Medulla oblongata (tissue), 1 donor: ENCODE measurements at regions not wholly inside any gene's neighbourhood (a gene's known extent, or its start where the extent isn't known, plus 50 kb on each side); places are given as distances from the start of the nearest gene placed in this dataset.
"Not testable (repeated sequence)": the region's sequence is repeated elsewhere in the genome, so short reads cannot be mapped to it uniquely, and the experiment has no call there.

Experiments used
- DNase-seq: peaks from one replicate; pipeline ENCODE4 v3.0.0-alpha.2; 2015; ENCODE audit errors: extremely low spot score

DNA sequence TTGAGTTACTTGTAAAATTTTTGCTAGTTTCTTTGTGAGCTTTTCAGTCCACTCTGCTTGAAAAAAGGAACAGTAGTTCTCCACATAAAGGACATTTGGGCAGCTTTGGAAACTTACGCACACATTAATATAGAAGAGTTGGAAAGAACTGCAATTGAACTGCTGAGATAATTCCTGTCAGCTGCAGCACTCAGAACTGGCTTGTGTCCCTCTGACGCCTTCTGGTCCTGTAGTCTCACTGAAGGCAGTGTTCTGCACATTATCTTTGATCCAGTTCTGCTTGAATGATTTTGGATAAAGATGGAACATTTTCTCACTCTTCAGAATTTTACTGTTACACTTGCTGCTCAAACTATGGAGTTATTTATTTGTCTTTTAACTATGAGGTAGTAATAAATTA lies 901.9 kb downstream of the OTOL1 start:
- no peak for DNase-seq

DNA sequence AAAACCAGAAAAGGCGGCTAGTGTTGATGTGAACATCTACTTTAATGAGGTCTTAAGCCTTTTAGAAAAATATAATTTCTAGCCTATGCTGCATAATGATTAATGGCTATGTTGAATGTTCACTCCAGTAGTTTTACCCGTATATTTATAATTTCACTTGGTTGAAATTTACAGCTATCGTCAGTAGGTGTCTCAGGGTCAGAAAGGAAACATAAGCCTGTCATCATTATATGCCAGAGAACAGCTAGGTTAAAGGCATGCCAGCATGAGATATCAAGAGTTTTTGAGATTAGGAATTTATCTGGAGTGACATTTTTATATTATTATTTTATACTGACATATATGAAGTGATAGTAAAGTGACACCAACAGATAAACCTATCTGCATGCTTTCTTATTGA lies 904.1 kb downstream of the OTOL1 start:
- DNase-seq: no peak

DNA sequence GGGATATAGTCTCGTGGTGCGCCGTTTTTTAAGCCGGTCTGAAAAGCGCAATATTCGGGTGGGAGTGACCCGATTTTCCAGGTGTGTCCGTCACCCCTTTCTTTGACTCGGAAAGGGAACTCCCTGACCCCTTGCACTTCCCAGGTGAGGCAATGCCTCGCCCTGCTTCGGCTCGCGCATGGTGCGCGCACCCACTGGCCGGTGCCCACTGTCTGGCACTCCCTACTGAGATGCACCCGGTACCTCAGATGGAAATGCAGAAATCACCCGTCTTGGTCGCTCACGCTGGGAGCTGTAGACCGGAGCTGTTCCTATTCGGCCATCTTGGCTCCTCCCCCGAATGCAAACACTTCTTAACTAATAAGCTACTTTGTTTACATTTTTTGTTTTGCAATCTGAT lies 914.9 kb downstream of the OTOL1 start:
- DNase-seq: not testable (repeated sequence)

DNA sequence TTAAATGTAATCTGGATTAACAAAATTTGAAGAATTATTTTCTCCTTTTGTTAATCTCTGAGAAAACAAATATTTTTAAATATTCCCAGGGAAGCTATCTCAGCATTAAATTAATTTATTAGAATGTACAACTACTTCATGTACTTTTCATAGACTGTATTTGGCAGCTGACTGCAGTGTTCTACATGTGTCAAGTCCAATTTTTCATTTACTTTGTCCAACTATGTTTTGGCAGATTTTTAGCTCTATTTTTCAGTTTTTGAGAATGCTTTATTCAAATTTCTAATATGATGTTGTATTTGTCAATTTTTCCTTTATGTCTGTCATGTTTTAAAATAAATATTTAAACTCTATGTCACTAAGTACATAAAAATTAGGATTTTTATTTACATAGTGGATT lies 925.1 kb downstream of the OTOL1 start:
- DNase-seq: no peak

DNA sequence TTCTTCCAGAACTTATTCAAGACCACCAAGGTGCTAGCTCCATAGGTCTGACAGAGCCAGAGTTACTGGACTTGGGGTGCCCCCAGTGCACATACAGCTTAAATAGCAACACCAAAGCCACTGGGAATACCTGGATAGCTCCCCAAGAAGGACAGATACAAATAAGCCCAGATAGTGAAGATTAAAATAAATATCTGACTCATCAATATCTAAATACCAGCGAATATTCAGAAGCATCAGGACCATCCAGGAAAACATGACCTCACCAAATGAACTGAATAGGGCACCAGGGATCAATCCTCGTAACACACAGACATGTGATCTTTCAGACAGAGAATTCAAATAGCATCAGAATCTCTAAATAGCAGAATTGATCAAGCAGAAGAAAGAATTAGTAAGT lies 931.6 kb downstream of the OTOL1 start:
- no peak for DNase-seq

DNA sequence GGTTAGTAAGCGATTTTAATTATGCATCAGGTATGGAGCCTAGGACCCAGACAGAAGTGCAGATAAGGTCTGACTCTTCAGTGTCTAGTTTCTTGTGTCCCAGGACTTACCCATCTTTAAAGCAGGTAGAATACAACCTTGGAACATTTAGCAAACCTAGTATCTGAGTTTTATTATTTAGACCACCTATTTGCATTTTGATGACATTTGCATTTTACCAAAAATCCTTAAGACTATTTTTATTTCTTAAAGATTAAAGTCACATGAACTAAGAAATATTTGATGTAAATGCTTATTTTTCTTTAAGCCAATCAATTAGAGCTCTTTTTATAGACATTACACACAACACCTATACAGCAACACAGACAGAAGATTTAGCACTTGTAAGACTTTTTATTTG lies 939.1 kb downstream of the OTOL1 start:
- no peak for DNase-seq

DNA sequence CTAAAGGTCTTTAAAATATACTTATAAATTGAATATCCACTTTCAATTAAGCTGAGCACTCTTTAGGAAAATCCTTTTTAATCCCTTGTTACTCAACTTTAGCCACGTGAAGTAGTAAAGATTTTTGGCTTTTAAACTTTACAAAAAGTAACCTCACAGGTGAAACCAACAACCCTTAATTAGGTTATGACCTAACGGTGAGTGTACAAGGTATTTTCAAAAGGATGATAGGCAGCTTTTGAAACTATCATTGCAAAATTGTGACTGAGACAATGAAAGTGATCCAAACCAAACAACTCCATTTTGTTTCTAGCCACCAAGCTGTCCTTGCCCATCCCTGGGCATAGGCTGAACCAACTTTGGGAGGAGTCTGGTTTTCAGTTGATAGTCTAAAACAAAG lies 940.2 kb downstream of the OTOL1 start:
- no peak for DNase-seq

DNA sequence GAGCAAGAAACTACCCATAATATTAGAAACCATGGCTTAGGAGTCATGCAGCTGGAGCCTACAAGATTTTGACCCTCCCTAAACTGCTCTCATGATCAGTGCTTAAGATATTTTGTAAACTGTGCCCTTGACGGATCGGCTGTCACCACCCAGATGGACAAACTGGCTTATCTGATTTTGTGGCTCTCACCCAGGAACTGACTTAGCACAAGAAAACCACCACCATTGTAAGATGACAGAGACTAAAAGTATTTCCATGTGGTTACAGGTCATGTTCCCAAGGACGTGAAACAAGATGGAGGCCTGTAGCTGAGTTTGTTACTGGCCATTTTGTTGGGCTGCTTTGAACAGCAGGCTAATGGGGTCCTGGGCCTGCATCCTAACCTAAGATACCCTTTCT lies 940.9 kb downstream of the OTOL1 start:
- no peak for DNase-seq

DNA sequence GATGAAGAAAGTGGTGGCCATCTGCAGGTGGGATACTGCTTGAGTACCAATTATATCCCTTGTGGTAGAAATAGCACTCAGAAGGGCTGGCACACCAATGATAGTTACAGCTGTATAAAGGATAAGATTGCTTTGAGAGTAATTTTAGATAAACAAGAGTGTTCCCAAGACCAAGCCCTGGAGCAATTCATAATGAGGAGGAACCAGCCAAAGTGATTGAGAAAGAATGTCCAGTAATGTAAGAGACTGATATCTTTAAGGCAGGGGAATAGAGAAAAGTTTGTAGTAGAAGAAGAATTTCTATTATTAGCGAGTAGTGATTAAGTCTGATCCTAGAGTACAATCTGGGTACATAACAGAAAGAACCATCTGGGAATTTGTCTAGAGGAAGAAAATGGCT lies 945.1 kb downstream of the OTOL1 start:
- no peak for DNase-seq

DNA sequence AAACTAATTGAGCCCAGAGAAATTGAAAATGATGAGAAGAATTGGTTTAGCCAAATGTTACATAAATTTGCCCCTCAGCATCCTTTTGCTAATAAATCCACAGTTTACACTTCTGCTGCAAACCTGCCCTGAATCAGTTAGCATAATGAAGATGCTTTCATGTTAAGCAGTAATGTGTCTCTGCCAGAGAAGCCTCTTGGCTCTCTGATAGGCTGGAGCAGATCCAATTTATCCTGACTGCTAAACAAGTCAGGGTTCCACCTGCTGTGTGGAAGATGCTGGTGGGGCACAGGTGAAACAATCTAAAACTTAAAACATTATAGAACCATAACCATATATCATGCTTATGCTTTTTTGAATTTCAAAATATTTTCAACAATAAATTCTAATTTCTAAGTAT lies 946.8 kb downstream of the OTOL1 start:
- no peak for DNase-seq

DNA sequence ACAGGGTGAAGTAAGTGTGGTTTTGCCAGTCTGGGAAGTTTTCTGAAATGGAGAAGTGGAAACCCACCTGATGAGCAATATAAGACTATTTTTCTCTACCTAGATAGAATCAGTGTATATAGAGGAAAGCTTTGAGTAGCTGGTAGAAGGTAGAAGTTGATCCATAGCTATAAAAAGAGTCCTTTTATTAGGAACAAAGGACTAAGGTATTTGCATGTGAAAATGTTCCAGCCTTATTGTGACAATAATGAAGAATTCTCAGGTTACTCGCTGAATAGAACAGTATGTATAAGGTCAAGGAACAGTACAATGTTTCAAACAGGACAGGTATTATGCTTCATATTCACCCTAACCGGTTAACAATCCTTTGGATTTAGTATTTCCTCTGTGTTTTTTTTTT lies 972.2 kb downstream of the OTOL1 start:
- DNase-seq: no peak

DNA sequence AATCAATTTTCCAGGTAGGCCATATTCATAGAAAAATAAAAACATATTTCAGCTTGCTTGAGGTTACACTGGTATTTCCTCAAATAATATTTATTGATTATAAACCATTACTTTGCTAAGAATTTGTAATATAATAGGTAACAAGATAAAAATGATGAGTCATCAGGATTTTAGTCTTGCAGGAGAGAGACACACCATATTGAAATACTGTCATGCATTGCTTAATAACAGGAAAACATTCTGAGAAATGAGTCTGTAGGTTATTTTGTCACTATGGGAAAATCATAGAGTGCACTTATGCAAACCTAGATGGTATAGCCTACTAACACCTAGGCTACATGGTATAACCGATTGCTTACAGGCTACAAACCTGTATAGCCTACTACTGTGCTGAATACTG lies 990.5 kb downstream of the OTOL1 start:
- no peak for DNase-seq

DNA sequence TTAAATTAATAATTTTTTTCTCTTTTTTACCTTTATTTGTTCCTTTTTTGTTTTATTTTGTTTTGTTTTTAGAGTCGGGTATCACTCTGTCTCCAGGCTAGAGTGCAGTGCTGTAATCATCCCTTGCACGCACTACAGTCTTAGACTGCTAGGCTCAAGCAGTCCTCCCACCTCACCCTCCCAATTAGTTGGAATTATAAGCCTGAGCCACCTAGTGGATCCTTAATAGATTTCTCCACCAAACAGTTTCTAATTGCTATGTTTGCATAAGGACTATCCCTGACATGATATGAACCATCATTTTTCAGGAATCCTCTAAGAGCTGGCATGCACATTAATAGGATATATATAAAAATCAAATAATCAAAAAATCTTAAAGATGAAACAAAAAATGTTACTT lies 993.2 kb downstream of the OTOL1 start:
- peak; percentile 8 for DNase-seq

DNA sequence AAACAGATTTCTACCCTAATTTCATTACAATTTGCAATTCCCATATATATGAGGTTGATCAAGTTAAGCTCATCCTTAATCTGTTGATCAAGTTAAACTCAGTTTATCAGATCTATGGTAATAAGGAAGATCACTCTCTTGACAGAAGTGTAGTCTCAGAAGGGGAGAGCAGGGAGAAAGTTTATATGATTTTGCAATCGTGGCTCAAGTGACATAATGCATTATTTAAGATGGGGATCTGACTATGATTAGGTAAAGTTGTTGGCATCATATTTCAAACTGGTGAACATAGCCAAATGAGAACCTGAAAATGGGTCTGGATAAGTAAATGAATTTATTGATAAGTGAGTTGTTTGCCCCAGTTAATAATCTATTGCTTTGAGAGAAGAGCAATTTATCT lies 995.3 kb downstream of the OTOL1 start:
- DNase-seq: no peak

DNA sequence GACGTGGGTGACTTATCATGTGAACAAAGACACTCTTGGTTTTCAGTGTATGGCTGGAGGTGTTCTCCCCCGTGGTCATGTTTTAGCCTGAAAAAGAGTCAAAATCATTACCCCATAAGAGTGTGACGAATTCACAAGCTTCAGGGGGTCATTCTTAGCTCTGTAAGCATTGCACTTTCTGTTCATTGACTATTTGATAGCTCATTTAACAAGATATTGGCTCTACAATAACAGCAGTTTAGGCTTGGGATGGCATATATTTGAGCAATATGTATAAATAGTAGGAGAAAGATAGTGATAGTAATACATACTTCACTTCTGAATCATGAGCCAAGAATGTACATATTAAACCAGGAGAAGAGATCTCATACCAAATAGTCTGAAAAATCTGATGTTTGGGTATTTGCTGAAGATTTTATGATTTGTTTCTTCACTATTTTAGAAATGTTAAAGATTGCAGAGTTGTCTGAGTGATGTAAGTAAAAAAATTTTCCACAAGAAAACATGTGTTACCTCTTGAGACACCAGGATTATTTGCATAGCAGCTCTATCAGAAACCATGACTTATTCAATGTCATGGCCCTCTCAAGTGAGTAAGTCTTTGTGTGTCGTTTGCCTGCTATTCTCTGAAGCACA lies 996.0 kb downstream of the OTOL1 start:
- DNase-seq: no peak

DNA sequence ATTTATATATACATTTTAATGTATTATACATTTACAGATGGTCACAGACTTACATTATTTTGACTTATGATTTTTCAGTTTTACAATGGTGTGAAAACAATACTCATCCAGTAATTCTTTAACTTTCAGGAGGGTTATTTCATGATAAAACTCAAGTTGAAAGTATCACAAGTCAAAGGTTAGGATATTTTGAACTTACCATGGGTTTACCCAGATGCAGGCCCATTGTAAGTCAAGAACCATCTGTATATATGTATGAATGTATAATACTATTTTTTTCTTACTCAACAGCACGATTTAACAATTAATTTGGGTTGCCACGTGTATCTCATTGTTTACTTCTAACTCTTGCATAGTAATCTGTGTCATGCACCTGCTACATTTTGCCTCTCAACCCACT lies 1002.0 kb downstream of the OTOL1 start:
- DNase-seq: no peak

DNA sequence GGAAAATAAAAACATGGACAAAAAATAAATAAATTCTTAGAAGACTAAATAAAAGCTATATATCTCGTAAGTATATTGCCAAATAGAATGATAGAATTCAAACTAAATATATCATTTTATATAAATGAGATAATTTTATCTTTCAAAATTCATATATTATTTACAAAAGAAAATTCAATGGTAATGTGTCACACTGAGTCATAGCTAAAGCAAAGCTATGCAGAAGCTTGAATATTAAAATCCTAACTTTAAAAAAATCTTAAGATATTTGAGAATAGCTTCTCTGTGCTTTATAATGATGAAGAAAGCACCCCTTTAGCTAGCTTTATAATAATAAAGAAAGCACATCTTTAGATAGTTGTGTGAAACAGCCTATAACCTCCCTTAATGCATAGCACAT lies 1010.8 kb downstream of the OTOL1 start:
- DNase-seq: no peak

DNA sequence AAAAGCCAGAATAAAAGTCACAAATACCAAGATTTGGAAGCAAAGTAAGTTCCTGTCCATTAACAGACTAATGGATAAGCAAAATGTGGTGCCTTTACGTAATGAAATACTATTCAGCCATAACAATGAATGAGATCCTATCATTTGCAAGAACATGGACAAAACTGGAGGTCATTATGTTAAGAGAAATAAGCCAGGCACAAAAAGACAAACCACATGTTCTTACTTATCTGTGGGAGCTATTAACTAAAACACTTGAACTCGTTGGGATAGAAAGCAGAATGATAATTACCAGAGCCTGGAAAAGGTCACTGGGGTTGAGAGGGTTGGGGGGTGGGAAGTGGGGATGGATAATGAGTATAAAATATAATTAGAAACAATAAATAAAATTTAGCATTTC lies 1015.9 kb downstream of the OTOL1 start:
- DNase-seq: no peak

DNA sequence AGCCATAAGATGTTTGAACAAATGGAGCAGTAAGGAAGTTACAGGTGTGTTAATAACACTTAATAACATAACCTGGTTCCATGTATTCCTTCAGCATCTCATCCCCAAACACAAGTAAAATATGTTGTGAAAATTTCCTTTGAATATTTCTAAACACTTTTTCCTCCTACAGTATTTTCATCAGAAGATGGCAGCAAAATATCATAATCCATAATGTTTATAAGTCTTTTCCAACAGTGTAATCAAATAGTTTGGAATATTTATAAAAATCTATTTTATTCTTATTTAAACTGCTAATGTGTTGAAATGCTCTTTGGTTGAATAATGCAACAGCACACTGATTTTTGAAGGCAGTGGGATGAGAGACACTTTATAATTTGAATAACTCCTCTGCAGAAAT lies 1020.5 kb downstream of the OTOL1 start:
- DNase-seq: no peak

DNA sequence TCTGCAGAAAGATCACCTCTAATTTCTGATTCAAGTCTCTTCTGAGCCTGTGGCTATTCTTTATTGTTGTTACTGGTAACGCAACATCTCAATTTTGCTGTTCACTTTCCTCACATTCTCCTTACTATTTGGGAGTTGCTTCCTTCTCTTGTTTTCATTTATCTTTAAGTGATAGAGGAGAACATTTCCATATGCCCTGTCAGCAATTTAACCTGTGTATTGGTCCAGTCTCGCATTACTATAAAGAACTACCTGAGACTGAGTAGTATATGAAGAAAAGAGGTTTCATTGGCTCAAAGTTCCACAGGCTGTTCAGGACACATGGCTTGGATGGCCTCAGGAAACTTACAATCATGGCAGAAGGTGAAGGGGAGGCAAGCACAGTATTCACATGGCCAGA lies 1025.1 kb downstream of the OTOL1 start:
- DNase-seq: no peak

DNA sequence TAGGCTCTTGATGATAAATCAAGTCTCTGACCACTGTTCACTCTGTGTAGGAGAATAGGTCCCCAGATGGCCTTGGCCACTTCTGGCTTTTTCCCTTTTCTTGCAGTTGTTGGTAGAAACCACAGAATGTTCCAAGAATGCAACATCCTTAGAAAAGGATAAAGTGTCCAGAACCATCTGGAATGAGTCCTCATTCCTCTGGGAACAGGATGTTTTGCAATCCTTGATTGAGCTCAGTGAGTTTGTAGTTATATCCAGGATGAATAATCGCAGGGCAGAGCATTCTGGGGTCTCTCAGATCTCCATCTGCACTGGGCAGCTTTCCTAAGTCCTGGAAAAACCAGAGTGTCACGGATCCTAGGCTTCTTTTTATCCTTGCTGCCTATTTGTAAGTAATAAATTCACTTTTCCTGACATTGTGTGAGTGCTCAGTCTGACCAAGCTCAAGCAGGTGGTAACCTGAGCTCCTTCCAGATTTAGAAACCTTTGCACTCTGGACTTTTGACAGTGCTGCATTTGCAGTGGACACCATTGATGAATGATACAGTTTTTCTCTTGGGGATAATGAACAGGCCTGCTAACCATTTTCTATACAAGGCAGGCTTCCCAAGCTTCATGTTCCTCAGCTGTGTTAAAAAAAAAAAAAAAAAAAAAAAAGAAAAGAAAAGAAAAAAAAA lies 1028.6 kb downstream of the OTOL1 start:
- DNase-seq: peak; percentile 66

DNA sequence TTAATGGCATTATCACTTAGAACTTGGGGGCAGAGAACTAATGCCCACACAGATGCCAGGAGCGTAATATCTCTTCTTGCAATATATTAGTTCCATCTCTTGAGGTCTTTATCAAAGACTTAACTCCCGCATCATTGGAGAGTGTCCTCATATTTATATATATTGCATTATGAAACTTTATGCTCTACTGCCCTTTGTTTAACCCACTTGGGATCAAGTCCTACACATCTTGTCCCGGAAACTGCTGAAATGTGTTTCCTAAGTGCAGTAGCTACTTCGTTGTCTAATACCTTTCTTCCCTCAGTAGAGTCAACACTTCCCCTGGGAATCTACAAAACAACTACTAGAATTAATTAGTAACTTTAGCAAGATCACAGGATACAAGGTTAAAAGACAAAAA lies 1029.2 kb downstream of the OTOL1 start:
- DNase-seq: no peak

DNA sequence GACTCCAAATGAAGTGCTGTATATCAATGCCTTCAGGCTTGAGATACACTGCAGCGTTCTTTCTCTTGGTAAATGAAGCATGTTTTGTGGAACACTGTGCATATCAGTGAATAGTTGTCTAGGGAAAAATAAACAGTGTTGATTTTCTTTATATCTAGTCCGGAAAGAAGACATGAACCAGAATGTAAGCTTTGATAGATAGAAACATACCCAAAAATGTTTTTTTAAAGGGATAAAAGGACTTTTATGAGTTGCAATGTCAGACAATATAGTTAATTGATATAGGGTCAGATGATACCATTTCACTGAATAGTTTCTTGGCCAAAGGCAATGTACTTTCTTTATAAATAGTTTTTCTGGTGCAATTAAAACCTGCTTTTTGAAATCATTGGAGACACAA lies 1037.8 kb downstream of the OTOL1 start:
- no peak for DNase-seq

DNA sequence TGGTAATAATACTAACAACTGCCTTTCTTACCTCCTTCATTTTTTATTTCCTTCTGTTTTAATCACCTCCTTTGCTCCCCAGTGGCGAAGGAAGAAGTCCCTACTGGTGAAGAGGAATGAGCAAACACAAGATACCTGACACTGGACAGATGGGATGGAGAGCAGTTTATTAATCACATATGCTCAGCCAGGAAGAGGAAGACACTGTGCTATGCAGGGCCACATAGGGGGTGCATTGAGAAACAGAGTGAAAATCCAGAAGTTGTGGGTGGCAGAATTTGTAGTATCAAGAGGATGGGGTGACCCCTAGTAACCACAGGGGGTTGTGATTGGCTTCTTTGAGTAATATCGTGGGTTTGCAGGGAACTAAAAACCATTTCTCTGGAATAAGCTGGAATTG lies 1041.9 kb downstream of the OTOL1 start:
- no peak for DNase-seq
